Liver (tissue), 7 donors: ENCODE measurements at regions not wholly inside any gene's neighbourhood (a gene's known extent, or its start where the extent isn't known, plus 50 kb on each side); places are given as distances from the start of the nearest gene placed in this dataset.

Experiments used
- DNase-seq: peaks from one replicate; pipeline ENCODE4 v3.0.0-alpha.2; 2017; ENCODE audit warnings: low spot score
- H3K27ac ChIP-seq, 2 donors: one replicate each; pipeline ENCODE4 v1.7.0; 2013; ENCODE audit warnings: inconsistent platforms in 2 of 2, low read length in 2 of 2, control low read depth in 1 of 2, low read depth in 1 of 2, mild to moderate bottlenecking in 1 of 2
- H3K27me3 ChIP-seq, 4 donors: one replicate each; pipeline versions ENCODE4 v1.6.1 to v1.7.0; 2013; ENCODE audit warnings: low read length in 3 of 4, inconsistent platforms in 1 of 4, mild to moderate bottlenecking in 1 of 4, moderate library complexity in 1 of 4; ENCODE audit not compliant: control insufficient read depth in 4 of 4, insufficient read depth in 4 of 4
- H3K36me3 ChIP-seq, 4 donors: one replicate each; pipeline versions ENCODE4 v1.6.1 to v1.7.0; 2013; ENCODE audit warnings: low read length in 3 of 4, mild to moderate bottlenecking in 3 of 4, low read depth in 1 of 4, moderate library complexity in 1 of 4; ENCODE audit not compliant: control insufficient read depth in 4 of 4, insufficient read depth in 3 of 4
- H3K4me1 ChIP-seq, 4 donors: one replicate each; pipeline versions ENCODE4 v1.6.1 to v1.7.0; 2013; ENCODE audit warnings: low read length in 3 of 4, mild to moderate bottlenecking in 3 of 4, moderate library complexity in 1 of 4; ENCODE audit not compliant: control insufficient read depth in 4 of 4, insufficient read depth in 4 of 4
- H3K4me3 ChIP-seq, 3 donors: one replicate each; pipeline versions ENCODE4 v1.6.1 to v1.7.0; 2013; ENCODE audit warnings: low read length in 3 of 3, control low read depth in 1 of 3, low read depth in 1 of 3, mild to moderate bottlenecking in 1 of 3
- H3K9ac ChIP-seq, 2 donors: one replicate each; pipeline ENCODE4 v1.7.0; 2013; ENCODE audit warnings: low read length in 2 of 2, mild to moderate bottlenecking in 2 of 2, moderate library complexity in 2 of 2, control low read depth in 1 of 2, low read depth in 1 of 2
- H3K9me3 ChIP-seq, 4 donors: one replicate each; pipeline versions ENCODE4 v1.6.1 to v1.7.0; 2013; ENCODE audit warnings: low read length in 3 of 4; ENCODE audit not compliant: control insufficient read depth in 4 of 4
- EGR1 ChIP-seq, 2 donors: IDR thresholded peaks; 2 replicates each; pipeline ENCODE4 v1.6.1; 2016 to 2018; ENCODE audit warnings: antibody characterized with exemption in 2 of 2, low read depth in 2 of 2
- FOXA1 ChIP-seq: IDR thresholded peaks from 2 replicates; pipeline ENCODE4 v1.6.1; 2016; ENCODE audit warnings: antibody characterized with exemption
- FOXA2 ChIP-seq: IDR thresholded peaks from 2 replicates; pipeline ENCODE4 v1.6.1; 2016; ENCODE audit warnings: antibody characterized with exemption
- GABPA ChIP-seq, 2 donors: IDR thresholded peaks in 1 of 2; conservative IDR thresholded peaks in 1 of 2; 2 replicates each; pipeline ENCODE4 v1.6.1; 2016; ENCODE audit warnings: antibody characterized with exemption in 2 of 2, mild to moderate bottlenecking in 1 of 2, moderate library complexity in 1 of 2
- HNF4A ChIP-seq, 2 donors: conservative IDR thresholded peaks; 2 replicates each; pipeline ENCODE4 v1.6.1; 2016; ENCODE audit warnings: antibody characterized with exemption in 2 of 2, mild to moderate bottlenecking in 2 of 2
- HNF4G ChIP-seq: IDR thresholded peaks from 2 replicates; pipeline ENCODE4 v1.6.1; 2016; ENCODE audit warnings: antibody characterized with exemption
- NR2F2 ChIP-seq: IDR thresholded peaks from 2 replicates; pipeline ENCODE4 v1.6.1; 2016; ENCODE audit warnings: antibody characterized with exemption
- RAD21 ChIP-seq, 2 donors: IDR thresholded peaks; 2 replicates each; pipeline ENCODE4 v1.6.1; 2016; ENCODE audit warnings: antibody characterized with exemption in 2 of 2, mild to moderate bottlenecking in 2 of 2
- RXRA ChIP-seq, 2 donors: IDR thresholded peaks; 2 replicates each; pipeline ENCODE4 v1.6.1; 2017 to 2018; ENCODE audit warnings: antibody characterized with exemption in 2 of 2, mild to moderate bottlenecking in 1 of 2
- TAF1 ChIP-seq: conservative IDR thresholded peaks from 2 replicates; pipeline ENCODE4 v1.6.1; 2016; ENCODE audit warnings: antibody characterized with exemption, mild to moderate bottlenecking
- YY1 ChIP-seq: IDR thresholded peaks from 2 replicates; pipeline ENCODE4 v1.6.1; 2016; ENCODE audit warnings: antibody characterized with exemption, mild to moderate bottlenecking
- WGBS: extraction: QIAGEN DNeasy Blood & Tissue Kit; methylation state at CpG from one replicate; pipeline ENCODE4 v1.1.7; 2013; 5-methylcytosine and 5-hydroxymethylcytosine counted together
- TF ChIP-seq, protein P1 (sequence below): IDR thresholded peaks from 2 replicates; pipeline ENCODE4 v1.6.1; 2016; ENCODE audit warnings: antibody characterized with exemption, mild to moderate bottlenecking
- TF ChIP-seq, protein P2 (sequence below): IDR thresholded peaks from 2 replicates; pipeline ENCODE4 v1.6.1; 2016; ENCODE audit warnings: antibody characterized with exemption
- TF ChIP-seq, protein P3 (sequence below): IDR thresholded peaks from 2 replicates; pipeline ENCODE4 v1.6.1; 2016; ENCODE audit warnings: antibody characterized with exemption
- donor health status: healthy.
- donor health status: healthy.
- donor health status: healthy.
- donor health status: healthy.

DNA sequence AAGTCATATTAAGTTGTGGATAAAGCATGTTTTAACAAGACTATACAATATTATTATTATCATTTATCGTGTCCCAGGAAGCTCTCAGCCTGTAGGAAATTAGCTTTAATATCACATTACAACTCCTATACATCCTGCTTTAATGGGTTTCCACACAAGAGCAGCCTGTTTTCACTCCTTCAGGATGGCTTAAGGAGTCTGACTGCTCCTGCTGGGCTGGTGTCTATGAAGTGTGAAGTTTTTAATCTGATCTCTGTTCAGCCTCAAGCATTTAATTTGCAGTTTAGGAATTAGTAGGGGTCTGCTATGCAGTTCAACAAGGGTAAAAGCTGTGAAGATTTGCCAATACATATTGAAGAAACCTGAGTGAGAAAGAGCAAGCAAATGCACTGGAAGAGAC is 653.4 kb upstream of the LRRC4C start (continued):
- TF ChIP-seq HNF4A (conservative IDR thresholded peaks at IDR 0.05), result no peak
- no peak for TF ChIP-seq NR2F2
- no peak for TF ChIP-seq YY1
- TF ChIP-seq HNF4G, result no peak
- no peak for TF ChIP-seq GABPA (IDR thresholded peaks at IDR 0.05 in 1 of 2, conservative IDR thresholded peaks at IDR 0.05 in 1 of 2)
- TF ChIP-seq FOXA1, result no peak
- TF ChIP-seq RXRA (IDR thresholded peaks at IDR 0.05), result no peak

DNA sequence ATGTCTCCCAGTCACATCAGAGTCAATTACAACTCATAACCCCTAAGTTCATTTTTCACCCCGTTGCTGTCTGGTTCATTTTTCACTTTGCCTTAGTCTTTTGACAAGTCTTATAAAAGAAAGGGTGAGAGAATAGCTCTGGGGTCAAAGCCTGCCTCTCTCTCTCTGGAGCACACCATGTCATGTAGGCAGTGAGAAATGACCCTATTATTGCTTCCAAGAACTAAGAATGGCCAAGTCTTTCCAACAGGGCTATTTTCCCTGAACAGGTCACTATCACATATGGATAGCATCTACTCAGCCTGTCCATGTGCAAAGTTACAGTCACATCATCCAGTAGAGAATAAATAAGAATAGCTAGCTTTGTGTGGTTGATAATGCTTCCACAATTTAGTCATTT is 655.5 kb upstream of the LRRC4C start:
- no peak overlapping the region for H3K27ac ChIP-seq
- DNase-seq, result no peak
- H3K36me3 ChIP-seq, result no peaks in the 10 kb centered on the region
- H3K27me3 ChIP-seq, result no peaks in the 10 kb centered on the region
- no peaks in the 10 kb centered on the region for H3K4me1 ChIP-seq
- H3K4me3 ChIP-seq, result no peak overlapping the region
- WGBS, result 62% methylated on average over 1 of the region's 1 CpG
- no peak overlapping the region for H3K9ac ChIP-seq
- TF ChIP-seq NR2F2 (no peak), RXRA (IDR thresholded peaks at IDR 0.05) (no peak), TAF1 (no peak), GABPA (IDR thresholded peaks at IDR 0.05 in 1 of 2, conservative IDR thresholded peaks at IDR 0.05 in 1 of 2) (no peak), EGR1 (IDR thresholded peaks at IDR 0.05; ENCODE audit: low read depth in 2 of 2) (no peak), FOXA2 (no peak)
- TF ChIP-seq, protein P1, sequence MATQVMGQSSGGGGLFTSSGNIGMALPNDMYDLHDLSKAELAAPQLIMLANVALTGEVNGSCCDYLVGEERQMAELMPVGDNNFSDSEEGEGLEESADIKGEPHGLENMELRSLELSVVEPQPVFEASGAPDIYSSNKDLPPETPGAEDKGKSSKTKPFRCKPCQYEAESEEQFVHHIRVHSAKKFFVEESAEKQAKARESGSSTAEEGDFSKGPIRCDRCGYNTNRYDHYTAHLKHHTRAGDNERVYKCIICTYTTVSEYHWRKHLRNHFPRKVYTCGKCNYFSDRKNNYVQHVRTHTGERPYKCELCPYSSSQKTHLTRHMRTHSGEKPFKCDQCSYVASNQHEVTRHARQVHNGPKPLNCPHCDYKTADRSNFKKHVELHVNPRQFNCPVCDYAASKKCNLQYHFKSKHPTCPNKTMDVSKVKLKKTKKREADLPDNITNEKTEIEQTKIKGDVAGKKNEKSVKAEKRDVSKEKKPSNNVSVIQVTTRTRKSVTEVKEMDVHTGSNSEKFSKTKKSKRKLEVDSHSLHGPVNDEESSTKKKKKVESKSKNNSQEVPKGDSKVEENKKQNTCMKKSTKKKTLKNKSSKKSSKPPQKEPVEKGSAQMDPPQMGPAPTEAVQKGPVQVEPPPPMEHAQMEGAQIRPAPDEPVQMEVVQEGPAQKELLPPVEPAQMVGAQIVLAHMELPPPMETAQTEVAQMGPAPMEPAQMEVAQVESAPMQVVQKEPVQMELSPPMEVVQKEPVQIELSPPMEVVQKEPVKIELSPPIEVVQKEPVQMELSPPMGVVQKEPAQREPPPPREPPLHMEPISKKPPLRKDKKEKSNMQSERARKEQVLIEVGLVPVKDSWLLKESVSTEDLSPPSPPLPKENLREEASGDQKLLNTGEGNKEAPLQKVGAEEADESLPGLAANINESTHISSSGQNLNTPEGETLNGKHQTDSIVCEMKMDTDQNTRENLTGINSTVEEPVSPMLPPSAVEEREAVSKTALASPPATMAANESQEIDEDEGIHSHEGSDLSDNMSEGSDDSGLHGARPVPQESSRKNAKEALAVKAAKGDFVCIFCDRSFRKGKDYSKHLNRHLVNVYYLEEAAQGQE, result no peak
- TF ChIP-seq, protein P2, sequence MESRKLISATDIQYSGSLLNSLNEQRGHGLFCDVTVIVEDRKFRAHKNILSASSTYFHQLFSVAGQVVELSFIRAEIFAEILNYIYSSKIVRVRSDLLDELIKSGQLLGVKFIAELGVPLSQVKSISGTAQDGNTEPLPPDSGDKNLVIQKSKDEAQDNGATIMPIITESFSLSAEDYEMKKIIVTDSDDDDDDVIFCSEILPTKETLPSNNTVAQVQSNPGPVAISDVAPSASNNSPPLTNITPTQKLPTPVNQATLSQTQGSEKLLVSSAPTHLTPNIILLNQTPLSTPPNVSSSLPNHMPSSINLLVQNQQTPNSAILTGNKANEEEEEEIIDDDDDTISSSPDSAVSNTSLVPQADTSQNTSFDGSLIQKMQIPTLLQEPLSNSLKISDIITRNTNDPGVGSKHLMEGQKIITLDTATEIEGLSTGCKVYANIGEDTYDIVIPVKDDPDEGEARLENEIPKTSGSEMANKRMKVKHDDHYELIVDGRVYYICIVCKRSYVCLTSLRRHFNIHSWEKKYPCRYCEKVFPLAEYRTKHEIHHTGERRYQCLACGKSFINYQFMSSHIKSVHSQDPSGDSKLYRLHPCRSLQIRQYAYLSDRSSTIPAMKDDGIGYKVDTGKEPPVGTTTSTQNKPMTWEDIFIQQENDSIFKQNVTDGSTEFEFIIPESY, result no peak
- TF ChIP-seq, protein P3, sequence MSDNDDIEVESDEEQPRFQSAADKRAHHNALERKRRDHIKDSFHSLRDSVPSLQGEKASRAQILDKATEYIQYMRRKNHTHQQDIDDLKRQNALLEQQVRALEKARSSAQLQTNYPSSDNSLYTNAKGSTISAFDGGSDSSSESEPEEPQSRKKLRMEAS, result no peak
- no peaks in the 10 kb centered on the region for H3K9me3 ChIP-seq

DNA sequence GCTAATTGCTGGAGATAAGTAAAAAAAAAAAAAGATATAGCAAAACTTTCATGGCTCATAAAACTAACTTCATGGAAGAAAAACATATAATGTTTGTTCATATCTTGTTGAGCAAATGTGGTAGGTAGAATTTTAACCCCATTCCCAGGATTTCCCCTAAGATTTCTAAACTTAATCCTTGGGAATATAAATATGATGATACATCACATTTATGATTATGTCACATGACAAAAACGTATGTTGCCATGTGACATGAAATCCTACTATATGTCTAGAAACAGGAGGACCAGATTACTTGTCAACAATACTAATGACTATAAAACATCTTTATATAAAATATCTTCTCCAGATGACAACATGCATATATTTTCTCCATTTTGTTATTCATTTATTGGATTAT is 679.0 kb upstream of the LRRC4C start:
- Histone ChIP-seq H3K36me3 (no peaks in the 10 kb centered on the region), H3K27me3 (no peaks in the 10 kb centered on the region), H3K27ac (no peak overlapping the region), H3K4me1 (no peaks in the 10 kb centered on the region), H3K4me3 (no peak overlapping the region), H3K9me3 (no peaks in the 10 kb centered on the region), H3K9ac (no peak overlapping the region)
- 58% methylated on average over 1 of the region's 1 CpG for WGBS
- no peak for TF ChIP-seq RAD21 (IDR thresholded peaks at IDR 0.05)
- DNase-seq, result no peak
